ENCODE measurements at regions not wholly inside any gene's neighbourhood (a gene's known extent, or its start where the extent isn't known, plus 50 kb on each side); places are given as distances from the start of the nearest gene placed in this dataset.

GRCh38 chr6:4010048-4010447, 68.9 kb downstream of the FAM217A start:
- no peak for TF ChIP-seq CTCF (IDR thresholded peaks at IDR 0.05)
- no peak for TF ChIP-seq POLR2A (IDR thresholded peaks at IDR 0.05)
